ENCODE measurements at regions not wholly inside any gene's neighbourhood (a gene's known extent, or its start where the extent isn't known, plus 50 kb on each side); places are given as distances from the start of the nearest gene placed in this dataset.
A peak's percentile ranks its signal among the peaks of the same experiment; 100 is the strongest.

- Histone ChIP-seq H2AK9ac (replicated peaks; ENCODE audit: low read depth, low read length, poor library complexity) (no peak overlapping the region), H3K36me3 (ENCODE audit: control insufficient read depth, insufficient read depth, low read length) (no peaks in the 10 kb centered on the region), H3K56ac (ENCODE audit: extremely low read depth, insufficient read depth, low read length) (peak overlapping the region; percentile 13; the same call in 1 of the 2 replicates), H3K4ac (ENCODE audit: low read depth, low read length) (peak overlapping the region; percentile 79), H3K14ac (replicated peaks; ENCODE audit: low read depth, low read length) (peak overlapping the region; percentile 87), H3K4me3 (ENCODE audit: insufficient read depth, low read depth, low read length) (no peak overlapping the region), H4K5ac (ENCODE audit: low read depth, low read length) (peak overlapping the region; percentile 69; the same call in 1 of the 2 replicates), H3K27ac (ENCODE audit: insufficient read depth, low read length) (peak overlapping the region; percentile 44; the same call in 1 of the 2 replicates), H4K20me1 (ENCODE audit: insufficient read depth, low read length) (no peaks in the 10 kb centered on the region), H2BK20ac (ENCODE audit: low read depth, low read length) (peak overlapping the region; percentile 87), H2BK120ac (ENCODE audit: low read depth, low read length) (peak overlapping the region; percentile 85), H3K4me1 (ENCODE audit: control insufficient read depth, insufficient read depth, low read length) (peaks cover 40% of the 10 kb centered on the region), H3K4me2 (ENCODE audit: low read depth, low read length) (peak overlapping the region; percentile 55; the same call in 1 of the 2 replicates), H3K23ac (ENCODE audit: low read depth, low read length) (peak overlapping the region; percentile 84), H3K9me3 (ENCODE audit: control insufficient read depth, insufficient read depth, low read length) (no peaks in the 10 kb centered on the region), H2BK15ac (ENCODE audit: low read depth, low read length) (peak overlapping the region; percentile 83; the same call in 2 of the 3 replicates), H3K18ac (ENCODE audit: low read depth, low read length) (peak overlapping the region; percentile 78; the same call in 1 of the 2 replicates), H4K91ac (ENCODE audit: insufficient read depth, low read depth, low read length) (peak overlapping the region; percentile 24), H3K79me1 (ENCODE audit: low read depth in 1 of 2, low read length in 2 of 2) (peaks cover 16 to 48% of the 10 kb centered on the region in 2 experiments), H4K8ac (ENCODE audit: low read depth in 2 of 2, low read length in 2 of 2) (peak overlapping the region in 1 of 2 experiments; percentile 79; a peak in 2 of 4 replicates), H3K9ac (ENCODE audit: low read depth, low read length) (peak overlapping the region; percentile 42; the same call in 1 of the 2 replicates), H2AK5ac (ENCODE audit: low read depth, low read length) (peak overlapping the region; percentile 46; the same call in 1 of the 2 replicates), H3K9me1 (ENCODE audit: insufficient read depth, low read length) (peaks cover 30% of the 10 kb centered on the region), H2AFZ (replicated peaks; ENCODE audit: low read length, poor library complexity) (no peak overlapping the region), H2BK5ac (ENCODE audit: low read depth, low read length, poor library complexity, severe bottlenecking) (peak overlapping the region; percentile 71), H3K27me3 (ENCODE audit: control insufficient read depth, insufficient read depth, low read length) (no peaks in the 10 kb centered on the region)
- intact Hi-C loops (cut with micrococcal nuclease) (loop anchor here (2.0 kb wide), 1 partner anchor 53 kb away; no protein-coding TSS in a partner anchor), dilution Hi-C loops (cut with HindIII; ENCODE audit: low sequenced_read_pairs, unreplicated experiment) (no loop called here), in situ Hi-C loops (cut with MboI; ENCODE audit: low sequenced_read_pairs) (no loop called here)
- ATAC-seq (ENCODE audit: low read depth) (peak; percentile 36), DNase-seq (peak; percentile 80)
- ChIA-PET CTCF (interaction anchor here (0.6 to 1.7 kb wide), 6 partner anchors 19 to 216 kb away, joined by 3 to 4 read pairs (median 3); no protein-coding TSS in a partner anchor), POLR2A (ENCODE audit: unreplicated experiment) (interaction anchor here (0.9 to 1.4 kb wide), 3 partner anchors 22 to 68 kb away, joined by 3 to 5 read pairs (median 4); partner anchors contain the start of gene RTN4)
- WGBS, 2 experiments (ENCODE audit: extremely low coverage in 2 of 2, insufficient read length in 1 of 2) = no CpG with 5 or more reads among the region's 4 CpGs
- BruUV-seq (replicated peaks) = no TSS peak
- TF ChIP-seq CEBPB (IDR thresholded peaks at IDR 0.05; ENCODE audit: low read depth, low read length) = peak; percentile 35; the same call in 1 of the 2 replicates
- no peak for TF ChIP-seq MAZ (IDR thresholded peaks at IDR 0.05; ENCODE audit: borderline replicate concordance, low read depth, low read length)
- no peak for TF ChIP-seq POLR2A (IDR thresholded peaks at IDR 0.05; ENCODE audit: low read depth, low read length)
- TF ChIP-seq, protein P1, sequence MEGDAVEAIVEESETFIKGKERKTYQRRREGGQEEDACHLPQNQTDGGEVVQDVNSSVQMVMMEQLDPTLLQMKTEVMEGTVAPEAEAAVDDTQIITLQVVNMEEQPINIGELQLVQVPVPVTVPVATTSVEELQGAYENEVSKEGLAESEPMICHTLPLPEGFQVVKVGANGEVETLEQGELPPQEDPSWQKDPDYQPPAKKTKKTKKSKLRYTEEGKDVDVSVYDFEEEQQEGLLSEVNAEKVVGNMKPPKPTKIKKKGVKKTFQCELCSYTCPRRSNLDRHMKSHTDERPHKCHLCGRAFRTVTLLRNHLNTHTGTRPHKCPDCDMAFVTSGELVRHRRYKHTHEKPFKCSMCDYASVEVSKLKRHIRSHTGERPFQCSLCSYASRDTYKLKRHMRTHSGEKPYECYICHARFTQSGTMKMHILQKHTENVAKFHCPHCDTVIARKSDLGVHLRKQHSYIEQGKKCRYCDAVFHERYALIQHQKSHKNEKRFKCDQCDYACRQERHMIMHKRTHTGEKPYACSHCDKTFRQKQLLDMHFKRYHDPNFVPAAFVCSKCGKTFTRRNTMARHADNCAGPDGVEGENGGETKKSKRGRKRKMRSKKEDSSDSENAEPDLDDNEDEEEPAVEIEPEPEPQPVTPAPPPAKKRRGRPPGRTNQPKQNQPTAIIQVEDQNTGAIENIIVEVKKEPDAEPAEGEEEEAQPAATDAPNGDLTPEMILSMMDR (conservative IDR thresholded peaks at IDR 0.05; ENCODE audit: low read depth, low read length) = no peak
- TF ChIP-seq SMC3 (IDR thresholded peaks at IDR 0.05; ENCODE audit: low read depth, low read length) = no peak
- TF ChIP-seq MAFK (IDR thresholded peaks at IDR 0.05; ENCODE audit: low read depth, low read length) = peak; percentile 30; the same call in 1 of the 2 replicates
- no peak for TF ChIP-seq RFX5 (IDR thresholded peaks at IDR 0.05; ENCODE audit: low read depth, low read length)
- peak; percentile 33; the same call in 1 of the 2 replicates for TF ChIP-seq FOS (IDR thresholded peaks at IDR 0.05; ENCODE audit: low read depth, low read length)
- TF ChIP-seq MXI1 (IDR thresholded peaks at IDR 0.05; ENCODE audit: borderline replicate concordance, low read depth, low read length) = no peak
- no peak for TF ChIP-seq BHLHE40 (IDR thresholded peaks at IDR 0.05; ENCODE audit: low read depth, low read length)
- TF ChIP-seq RCOR1 (IDR thresholded peaks at IDR 0.05; ENCODE audit: insufficient replicate concordance, low read length) = no peak
These were observed 65.7 kb upstream of the RTN4 start for GRCh38 chr2:55115761-55116597.

All from IMR-90 (cell line).